Endodermal cell (in vitro differentiated cells): ENCODE measurements at regions not wholly inside any gene's neighbourhood (a gene's known extent, or its start where the extent isn't known, plus 50 kb on each side); places are given as distances from the start of the nearest gene placed in this dataset.
A peak's percentile ranks its signal among the peaks of the same experiment; 100 is the strongest.

Source experiments
- DNase-seq: peaks from one replicate; pipeline ENCODE4 v3.0.0-alpha.2; 2017
- H3K27ac ChIP-seq: 2 replicates; pipeline ENCODE4 v1.5.1; 2013; ENCODE audit warnings: mild to moderate bottlenecking, low read depth, low read length, moderate library complexity
- H3K27me3 ChIP-seq: 2 replicates; pipeline ENCODE4 v1.6.1; 2013; ENCODE audit warnings: mild to moderate bottlenecking, low read length, moderate library complexity; ENCODE audit not compliant: insufficient read depth, control insufficient read depth, poor library complexity, severe bottlenecking
- H3K36me3 ChIP-seq: 2 replicates; pipeline ENCODE4 v1.7.0; 2013; ENCODE audit warnings: mild to moderate bottlenecking, low read length, moderate library complexity; ENCODE audit not compliant: control insufficient read depth, insufficient read depth
- H3K4me1 ChIP-seq: one replicate; pipeline ENCODE4 v1.7.0; 2013; ENCODE audit warnings: low read length; ENCODE audit not compliant: control insufficient read depth, insufficient read depth
- H3K4me3 ChIP-seq: 2 replicates; pipeline ENCODE4 v1.5.1; 2013; ENCODE audit warnings: mild to moderate bottlenecking, low read length, moderate library complexity
- H3K9ac ChIP-seq: 2 replicates; pipeline ENCODE4 v1.6.1; 2013; ENCODE audit warnings: mild to moderate bottlenecking, low read length, moderate library complexity; ENCODE audit not compliant: poor library complexity, severe bottlenecking; ENCODE audit errors: extremely low read depth
- H3K9me3 ChIP-seq: 2 replicates; pipeline ENCODE4 v1.6.1; 2013; ENCODE audit warnings: mild to moderate bottlenecking, low read length, moderate library complexity; ENCODE audit not compliant: control insufficient read depth
- H3K27ac Mint-ChIP-seq: 2 replicates; pipeline ENCODE4 v1.8.0; 2020; ENCODE audit warnings: mixed read lengths
- H3K27me3 Mint-ChIP-seq: 2 replicates; pipeline ENCODE4 v1.8.0; 2021; ENCODE audit warnings: mild to moderate bottlenecking, mixed read lengths; ENCODE audit not compliant: insufficient read depth
- H3K36me3 Mint-ChIP-seq: 2 replicates; pipeline ENCODE4 v1.8.0; 2020; ENCODE audit warnings: low read depth, mixed read lengths
- H3K4me1 Mint-ChIP-seq: 2 replicates; pipeline ENCODE4 v1.8.0; 2020; ENCODE audit warnings: mixed read lengths
- H3K4me3 Mint-ChIP-seq: 2 replicates; pipeline ENCODE4 v1.8.0; 2020; ENCODE audit warnings: mild to moderate bottlenecking, moderate library complexity, mixed read lengths
- H3K9me3 Mint-ChIP-seq: 2 replicates; pipeline ENCODE4 v1.8.0; 2020; ENCODE audit warnings: mild to moderate bottlenecking, mixed read lengths
- WGBS, 2 experiments: methylation state at CpG; one replicate each; pipeline versions ENCODE4 v1.1.5 to v1.1.7; 2013; ENCODE audit warnings: missing lambda C conversion rate in 2 of 2, mixed read lengths in 1 of 2; ENCODE audit not compliant: insufficient coverage in 1 of 2, insufficient read length in 1 of 2; 5-methylcytosine and 5-hydroxymethylcytosine counted together
- TF ChIP-seq, protein P1 (sequence below): fragments of 200-600 bp; sonication (generic); conservative IDR thresholded peaks from 2 replicates; pipeline ENCODE4 v1.5.0; 2021; ENCODE audit warnings: antibody characterized with exemption, mild to moderate bottlenecking

DNA sequence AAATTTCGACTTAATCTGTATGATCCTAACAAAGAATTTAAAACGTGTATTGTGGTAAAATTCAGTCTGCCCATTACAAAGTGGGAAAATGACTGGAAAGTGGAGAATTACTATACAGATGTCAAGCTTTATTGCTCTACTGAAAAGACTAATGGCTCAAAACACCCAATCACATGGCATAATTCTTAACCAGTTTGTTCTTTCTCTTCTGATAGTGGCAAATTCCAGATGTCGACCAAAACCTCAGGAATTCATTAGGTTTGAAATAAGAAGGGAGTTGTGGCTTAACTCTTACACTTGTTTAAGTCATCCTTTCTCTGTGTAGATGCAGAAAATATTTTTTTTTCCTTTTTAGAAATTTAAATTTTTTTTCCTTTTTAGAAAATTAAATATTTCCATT is 1254.9 kb upstream of the LRRN3 start:
- no peak overlapping the region for H3K4me3 ChIP-seq
- H3K9ac ChIP-seq: no peak overlapping the region
- no peaks in the 10 kb centered on the region for H3K27me3 Mint-ChIP-seq
- no peak for DNase-seq
- no peaks in the 10 kb centered on the region for H3K27me3 ChIP-seq
- H3K36me3 ChIP-seq: no peaks in the 10 kb centered on the region
- H3K27ac Mint-ChIP-seq: no peak overlapping the region
- H3K27ac ChIP-seq: no peak overlapping the region
- no peaks in the 10 kb centered on the region for H3K4me1 Mint-ChIP-seq
- no peaks in the 10 kb centered on the region for H3K36me3 Mint-ChIP-seq
- 95 to 96% methylated on average over 3 of the region's 3 CpGs for WGBS, 2 experiments
- no peaks in the 10 kb centered on the region for H3K9me3 ChIP-seq
- no peaks in the 10 kb centered on the region for H3K4me1 ChIP-seq
- TF ChIP-seq, protein P1, sequence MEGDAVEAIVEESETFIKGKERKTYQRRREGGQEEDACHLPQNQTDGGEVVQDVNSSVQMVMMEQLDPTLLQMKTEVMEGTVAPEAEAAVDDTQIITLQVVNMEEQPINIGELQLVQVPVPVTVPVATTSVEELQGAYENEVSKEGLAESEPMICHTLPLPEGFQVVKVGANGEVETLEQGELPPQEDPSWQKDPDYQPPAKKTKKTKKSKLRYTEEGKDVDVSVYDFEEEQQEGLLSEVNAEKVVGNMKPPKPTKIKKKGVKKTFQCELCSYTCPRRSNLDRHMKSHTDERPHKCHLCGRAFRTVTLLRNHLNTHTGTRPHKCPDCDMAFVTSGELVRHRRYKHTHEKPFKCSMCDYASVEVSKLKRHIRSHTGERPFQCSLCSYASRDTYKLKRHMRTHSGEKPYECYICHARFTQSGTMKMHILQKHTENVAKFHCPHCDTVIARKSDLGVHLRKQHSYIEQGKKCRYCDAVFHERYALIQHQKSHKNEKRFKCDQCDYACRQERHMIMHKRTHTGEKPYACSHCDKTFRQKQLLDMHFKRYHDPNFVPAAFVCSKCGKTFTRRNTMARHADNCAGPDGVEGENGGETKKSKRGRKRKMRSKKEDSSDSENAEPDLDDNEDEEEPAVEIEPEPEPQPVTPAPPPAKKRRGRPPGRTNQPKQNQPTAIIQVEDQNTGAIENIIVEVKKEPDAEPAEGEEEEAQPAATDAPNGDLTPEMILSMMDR: no peak
- no peaks in the 10 kb centered on the region for H3K9me3 Mint-ChIP-seq
- H3K4me3 Mint-ChIP-seq: no peak overlapping the region

DNA sequence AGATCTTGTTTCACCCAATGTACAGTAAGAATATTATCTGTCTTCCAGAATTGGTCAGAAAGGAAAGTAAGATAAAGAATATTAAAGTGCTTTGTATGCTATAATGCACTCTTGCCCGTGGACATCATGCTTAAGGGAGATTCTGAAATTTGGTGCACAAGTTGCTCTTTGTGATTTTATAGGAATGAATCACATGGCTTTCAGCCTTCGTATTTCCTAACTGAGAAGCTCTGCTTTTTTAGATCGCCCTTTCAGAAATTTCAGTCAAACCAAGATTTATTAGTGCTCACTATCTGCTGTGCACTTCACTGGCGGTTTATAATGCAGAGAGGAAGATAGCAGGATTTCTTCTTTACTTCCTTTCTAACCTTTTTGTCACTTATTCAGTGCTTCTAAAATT is 1248.5 kb upstream of the LRRN3 start:
- peaks cover 12% of the 10 kb centered on the region for H3K4me1 Mint-ChIP-seq
- WGBS, 2 experiments: 94 to 100% methylated on average over 3 to 4 of the region's 4 CpGs
- H3K27ac ChIP-seq: no peak overlapping the region
- H3K4me3 ChIP-seq: no peak overlapping the region
- TF ChIP-seq, protein P1: no peak
- no peak for DNase-seq
- no peaks in the 10 kb centered on the region for H3K9me3 ChIP-seq
- H3K27ac Mint-ChIP-seq: no peak overlapping the region
- H3K9me3 Mint-ChIP-seq: no peaks in the 10 kb centered on the region
- H3K9ac ChIP-seq: no peak overlapping the region
- H3K4me1 ChIP-seq: no peaks in the 10 kb centered on the region
- H3K27me3 Mint-ChIP-seq: no peaks in the 10 kb centered on the region
- H3K36me3 Mint-ChIP-seq: no peaks in the 10 kb centered on the region
- no peaks in the 10 kb centered on the region for H3K36me3 ChIP-seq
- H3K27me3 ChIP-seq: no peaks in the 10 kb centered on the region
- no peak overlapping the region for H3K4me3 Mint-ChIP-seq

DNA sequence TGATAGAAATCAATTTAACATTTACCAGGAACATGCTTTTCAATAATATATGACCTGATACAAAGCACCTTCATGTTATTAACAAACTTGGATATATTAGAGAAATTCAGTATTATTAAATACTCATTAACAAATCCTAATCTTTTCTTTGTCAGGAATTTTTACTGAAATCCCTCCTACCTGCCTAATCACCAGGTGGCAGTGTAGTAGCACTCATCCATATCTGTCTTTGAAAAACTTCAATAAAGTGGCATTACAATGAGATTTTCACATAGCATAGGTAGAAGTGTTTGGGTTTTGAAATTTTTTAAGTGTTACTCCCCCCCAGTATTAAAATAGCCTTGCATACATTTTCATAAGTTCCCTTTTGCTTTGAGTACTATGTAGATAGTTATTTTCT is 1246.6 kb upstream of the LRRN3 start:
- Mint-ChIP-seq H3K27ac (no peak overlapping the region), H3K4me3 (no peak overlapping the region), H3K36me3 (no peaks in the 10 kb centered on the region), H3K9me3 (no peaks in the 10 kb centered on the region), H3K27me3 (no peaks in the 10 kb centered on the region), H3K4me1 (peaks cover 12% of the 10 kb centered on the region)
- Histone ChIP-seq H3K9me3 (no peaks in the 10 kb centered on the region), H3K27ac (no peak overlapping the region), H3K4me3 (no peak overlapping the region), H3K9ac (no peak overlapping the region), H3K36me3 (no peaks in the 10 kb centered on the region), H3K4me1 (no peaks in the 10 kb centered on the region), H3K27me3 (no peaks in the 10 kb centered on the region)
- no peak for DNase-seq
- TF ChIP-seq, protein P1: peak; percentile 80
